ENCODE measurements at regions not wholly inside any gene's neighbourhood (a gene's known extent, or its start where the extent isn't known, plus 50 kb on each side); places are given as distances from the start of the nearest gene placed in this dataset.

- no peak for DNase-seq (ENCODE audit: extremely low read depth, insufficient read length)
- no peaks in the 10 kb centered on the region for H3K36me3 ChIP-seq (ENCODE audit: control insufficient read depth, insufficient read depth, low read length)
- H3K4me3 ChIP-seq (replicated peaks; ENCODE audit: low read depth, low read length), result no peak overlapping the region
- peaks cover under 1% of the 10 kb centered on the region for H3K27me3 ChIP-seq (replicated peaks; ENCODE audit: control insufficient read depth, insufficient read depth, low read length)
- no peak for TF ChIP-seq CTCF (IDR thresholded peaks at IDR 0.05; ENCODE audit: insufficient read depth, low read length, poor library complexity, severe bottlenecking)
Observed at GRCh38 chr11:115693002-115693401, 188.8 kb upstream of the CADM1 start.

- DNase-seq (ENCODE audit: extremely low read depth, insufficient read length), result no peak
- TF ChIP-seq CTCF (IDR thresholded peaks at IDR 0.05; ENCODE audit: insufficient read depth, low read length, poor library complexity, severe bottlenecking), result no peak
- Histone ChIP-seq H3K4me3 (replicated peaks; ENCODE audit: low read depth, low read length) (no peak overlapping the region), H3K36me3 (ENCODE audit: control insufficient read depth, insufficient read depth, low read length) (no peaks in the 10 kb centered on the region), H3K27me3 (replicated peaks; ENCODE audit: control insufficient read depth, insufficient read depth, low read length) (peaks cover 3% of the 10 kb centered on the region)
Observed at GRCh38 chr11:115691030-115691429, 186.8 kb upstream of the CADM1 start.

- DNase-seq (ENCODE audit: extremely low read depth, insufficient read length), result no peak
- TF ChIP-seq CTCF (IDR thresholded peaks at IDR 0.05; ENCODE audit: insufficient read depth, low read length, poor library complexity, severe bottlenecking), result no peak
- Histone ChIP-seq H3K27me3 (replicated peaks; ENCODE audit: control insufficient read depth, insufficient read depth, low read length) (peaks cover 3% of the 10 kb centered on the region), H3K4me3 (replicated peaks; ENCODE audit: low read depth, low read length) (no peak overlapping the region), H3K36me3 (ENCODE audit: control insufficient read depth, insufficient read depth, low read length) (no peaks in the 10 kb centered on the region)
Observed at GRCh38 chr11:115687934-115688333, 183.7 kb upstream of the CADM1 start.

- no peak for DNase-seq (ENCODE audit: extremely low read depth, insufficient read length)
- Histone ChIP-seq H3K36me3 (ENCODE audit: control insufficient read depth, insufficient read depth, low read length) (no peaks in the 10 kb centered on the region), H3K4me3 (replicated peaks; ENCODE audit: low read depth, low read length) (no peak overlapping the region), H3K27me3 (replicated peaks; ENCODE audit: control insufficient read depth, insufficient read depth, low read length) (peaks cover 3% of the 10 kb centered on the region)
- TF ChIP-seq CTCF (IDR thresholded peaks at IDR 0.05; ENCODE audit: insufficient read depth, low read length, poor library complexity, severe bottlenecking), result no peak
Observed at GRCh38 chr11:115684699-115685098, 180.5 kb upstream of the CADM1 start.

- peaks cover 3% of the 10 kb centered on the region for H3K27me3 ChIP-seq (replicated peaks; ENCODE audit: control insufficient read depth, insufficient read depth, low read length)
- H3K4me3 ChIP-seq (replicated peaks; ENCODE audit: low read depth, low read length), result no peak overlapping the region
- no peaks in the 10 kb centered on the region for H3K36me3 ChIP-seq (ENCODE audit: control insufficient read depth, insufficient read depth, low read length)
- DNase-seq (ENCODE audit: extremely low read depth, insufficient read length), result no peak
- no peak for TF ChIP-seq CTCF (IDR thresholded peaks at IDR 0.05; ENCODE audit: insufficient read depth, low read length, poor library complexity, severe bottlenecking)
Observed at GRCh38 chr11:115684135-115684534, 179.9 kb upstream of the CADM1 start.

- no peak for TF ChIP-seq CTCF (IDR thresholded peaks at IDR 0.05; ENCODE audit: insufficient read depth, low read length, poor library complexity, severe bottlenecking)
- H3K4me3 ChIP-seq (replicated peaks; ENCODE audit: low read depth, low read length), result no peak overlapping the region
- DNase-seq (ENCODE audit: extremely low read depth, insufficient read length), result no peak
Observed at GRCh38 chr11:115682888-115683287, 178.7 kb upstream of the CADM1 start.

More at GRCh38 chr11:115682888-115683287, 178.7 kb upstream of the CADM1 start:
- Histone ChIP-seq H3K36me3 (ENCODE audit: control insufficient read depth, insufficient read depth, low read length) (no peaks in the 10 kb centered on the region), H3K27me3 (replicated peaks; ENCODE audit: control insufficient read depth, insufficient read depth, low read length) (peaks cover 2% of the 10 kb centered on the region)
